WTC11 (cell line): ENCODE measurements at regions not wholly inside any gene's neighbourhood (a gene's known extent, or its start where the extent isn't known, plus 50 kb on each side); places are given as distances from the start of the nearest gene placed in this dataset.

ENCODE experiments used
- ATAC-seq: fragments of 200-7000 bp; cut with Tn5 transposase; 2 replicates; pipeline ENCODE4 v1.10.0; 2021; ENCODE audit warnings: mild to moderate bottlenecking, moderate library complexity
- CTCF ChIA-PET: fragments of 300-600 bp; sonication (Branson Sonifier 250); formaldehyde crosslinking; loops from one replicate; lab custom pipeline; 2021; ENCODE audit warnings: antibody characterized with exemption; lab: Charles Lee
- POLR2A ChIA-PET: fragments of 350-600 bp; sonication (Branson Sonifier 250); formaldehyde crosslinking; loops from one replicate; lab custom pipeline; 2021; ENCODE audit warnings: antibody characterized with exemption; lab: Charles Lee
- DNase-seq: peaks from one replicate; pipeline ENCODE4 v3.0.0; 2021; ENCODE audit warnings: low spot score
- H3K27ac Mint-ChIP-seq: 2 replicates; pipeline ENCODE4 v1.8.0; 2021; ENCODE audit warnings: mixed read lengths
- H3K27me3 Mint-ChIP-seq: 2 replicates; pipeline ENCODE4 v1.8.0; 2021; ENCODE audit warnings: low read depth, mild to moderate bottlenecking, moderate library complexity, mixed read lengths
- H3K36me3 Mint-ChIP-seq: 2 replicates; pipeline ENCODE4 v1.8.0; 2021; ENCODE audit warnings: mixed read lengths
- H3K4me1 Mint-ChIP-seq: 2 replicates; pipeline ENCODE4 v1.8.0; 2022; ENCODE audit warnings: mixed read lengths
- H3K4me3 Mint-ChIP-seq: 2 replicates; pipeline ENCODE4 v1.8.0; 2021; ENCODE audit warnings: mild to moderate bottlenecking, moderate library complexity, mixed read lengths
- H3K9me3 Mint-ChIP-seq: 2 replicates; pipeline ENCODE4 v1.8.0; 2021; ENCODE audit warnings: mixed read lengths
- CBFB ChIP-seq: sonication (generic); formaldehyde crosslinking; IDR thresholded peaks from 2 replicates; pipeline ENCODE4 v1.8.1; 2022; ENCODE audit warnings: mild to moderate bottlenecking, low read depth, missing genetic modification reagents
- CREM ChIP-seq: sonication (generic); formaldehyde crosslinking; IDR thresholded peaks from 2 replicates; pipeline ENCODE4 v1.8.1; 2022; ENCODE audit warnings: mild to moderate bottlenecking, missing genetic modification reagents, moderate library complexity
- FOXJ3 ChIP-seq: sonication (generic); formaldehyde crosslinking; IDR thresholded peaks from 2 replicates; pipeline ENCODE4 v1.9.0; 2021; ENCODE audit warnings: missing genetic modification reagents, mild to moderate bottlenecking, borderline replicate concordance
- FOXK1 ChIP-seq: sonication (generic); formaldehyde crosslinking; IDR thresholded peaks from 2 replicates; pipeline ENCODE4 v1.8.0; 2022; ENCODE audit warnings: mild to moderate bottlenecking, moderate library complexity, missing genetic modification reagents
- GABPB1 ChIP-seq: sonication (generic); formaldehyde crosslinking; IDR thresholded peaks from 2 replicates; pipeline ENCODE4 v1.8.1; 2023; ENCODE audit warnings: mild to moderate bottlenecking, missing genetic modification reagents
- MYBL2 ChIP-seq: sonication (generic); formaldehyde crosslinking; IDR thresholded peaks from 2 replicates; pipeline ENCODE4 v1.8.1; 2023; ENCODE audit warnings: mild to moderate bottlenecking, moderate library complexity, missing genetic modification reagents
- NFE2L1 ChIP-seq: sonication (generic); formaldehyde crosslinking; IDR thresholded peaks from 2 replicates; pipeline ENCODE4 v1.8.1; 2023; ENCODE audit warnings: missing genetic modification reagents
- NR2C2 ChIP-seq: sonication (generic); formaldehyde crosslinking; IDR thresholded peaks from 2 replicates; pipeline ENCODE4 v1.8.0; 2022; ENCODE audit warnings: mild to moderate bottlenecking, missing genetic modification reagents
- PRRX2 ChIP-seq: fragments of 250-450 bp; sonication (Bioruptor Pico); IDR thresholded peaks from 2 replicates; pipeline ENCODE4 v1.8.0; 2021; ENCODE audit warnings: mild to moderate bottlenecking
- RELA ChIP-seq: sonication (generic); formaldehyde crosslinking; IDR thresholded peaks from 2 replicates; pipeline ENCODE4 v1.8.1; 2022; ENCODE audit warnings: missing genetic modification reagents, mild to moderate bottlenecking, borderline replicate concordance
- SMAD4 ChIP-seq: sonication (generic); formaldehyde crosslinking; IDR thresholded peaks from 2 replicates; pipeline ENCODE4 v1.8.0; 2022; ENCODE audit warnings: mild to moderate bottlenecking, missing genetic modification reagents
- ZBTB21 ChIP-seq: sonication (generic); formaldehyde crosslinking; IDR thresholded peaks from 2 replicates; pipeline ENCODE4 v1.8.1; 2023; ENCODE audit warnings: mild to moderate bottlenecking, missing genetic modification reagents, borderline replicate concordance
- ZNF219 ChIP-seq: sonication (generic); formaldehyde crosslinking; IDR thresholded peaks from 2 replicates; pipeline ENCODE4 v1.8.0; 2023; ENCODE audit warnings: missing genetic modification reagents, mild to moderate bottlenecking, borderline replicate concordance
- ZNF671 ChIP-seq: fragments of 250-450 bp; sonication (Bioruptor Pico); IDR thresholded peaks from 2 replicates; pipeline ENCODE4 v1.8.0; 2021; ENCODE audit warnings: mild to moderate bottlenecking
- TF ChIP-seq, protein P1 (sequence below): sonication (generic); formaldehyde crosslinking; IDR thresholded peaks from 2 replicates; pipeline ENCODE4 v1.8.0; 2022; ENCODE audit warnings: mild to moderate bottlenecking, missing genetic modification reagents
- TF ChIP-seq, protein P2 (sequence below): sonication (generic); formaldehyde crosslinking; IDR thresholded peaks from 2 replicates; pipeline ENCODE4 v1.8.1; 2023; ENCODE audit warnings: mild to moderate bottlenecking, missing genetic modification reagents, moderate library complexity
- TF ChIP-seq, protein P3 (sequence below): sonication (generic); formaldehyde crosslinking; IDR thresholded peaks from 2 replicates; pipeline ENCODE4 v1.8.0; 2022; ENCODE audit warnings: missing genetic modification reagents
- TF ChIP-seq, protein P4 (sequence below): sonication (generic); formaldehyde crosslinking; IDR thresholded peaks from 2 replicates; pipeline ENCODE4 v1.8.0; 2023; ENCODE audit warnings: missing genetic modification reagents, mild to moderate bottlenecking, borderline replicate concordance

DNA sequence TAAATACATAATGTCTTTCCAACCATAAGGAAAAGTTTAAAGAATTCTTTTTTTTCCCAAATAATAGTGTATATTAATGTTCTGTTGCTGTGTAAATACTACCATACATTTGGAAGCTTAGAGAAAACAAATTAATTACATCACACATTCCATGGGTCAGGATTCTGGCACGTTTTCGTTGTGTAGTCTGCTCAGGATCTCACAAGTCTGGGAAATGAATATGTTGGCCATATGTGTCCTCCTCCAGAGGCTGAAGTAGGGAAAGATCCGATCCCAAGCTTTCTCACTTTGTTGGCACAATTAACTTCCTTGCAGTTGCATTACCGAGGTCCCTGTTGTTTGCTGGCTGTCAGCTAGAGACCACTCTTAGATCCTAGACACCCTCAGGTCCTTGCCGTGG lies 83.9 kb downstream of the RPRM start:
- DNase-seq (no peak), ATAC-seq (no peak)
- Mint-ChIP-seq H3K27ac (no peak overlapping the region), H3K27me3 (no peaks in the 10 kb centered on the region), H3K36me3 (peaks cover 6% of the 10 kb centered on the region), H3K9me3 (peaks cover 6% of the 10 kb centered on the region; the same call in 1 of the 2 replicates), H3K4me3 (no peak overlapping the region), H3K4me1 (peaks cover 3% of the 10 kb centered on the region; the same call in 1 of the 2 replicates)
- ChIA-PET CTCF (no interaction called here), POLR2A (no interaction called here)
- TF ChIP-seq NFE2L1 (CRISPR knock-in tag): no peak

DNA sequence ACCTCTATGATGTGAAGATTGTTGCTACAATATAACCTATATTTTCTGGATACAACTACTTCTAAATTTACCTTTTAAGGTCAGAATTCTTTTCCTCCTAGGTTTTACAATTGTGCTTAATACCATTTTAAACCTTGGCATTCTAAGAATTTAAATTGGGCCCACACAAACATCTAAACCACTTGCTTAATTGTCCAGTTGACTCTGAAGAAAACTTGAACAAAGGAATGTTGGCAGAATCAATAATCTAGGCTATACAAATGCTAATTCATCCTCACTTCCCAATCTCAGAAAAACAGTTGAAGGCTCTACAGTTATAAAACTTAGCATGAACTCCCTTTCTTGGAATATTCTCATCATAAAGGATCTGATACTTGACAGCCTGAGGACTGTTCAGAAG lies 84.3 kb downstream of the RPRM start:
- Mint-ChIP-seq H3K9me3 (peaks cover 5% of the 10 kb centered on the region; the same call in 1 of the 2 replicates), H3K36me3 (peaks cover 5% of the 10 kb centered on the region), H3K27ac (no peak overlapping the region), H3K27me3 (no peaks in the 10 kb centered on the region), H3K4me3 (no peak overlapping the region), H3K4me1 (peaks cover 6% of the 10 kb centered on the region)
- CTCF ChIA-PET: no interaction called here
- POLR2A ChIA-PET: no interaction called here
- ATAC-seq (no peak), DNase-seq (no peak)
- TF ChIP-seq, protein P1, sequence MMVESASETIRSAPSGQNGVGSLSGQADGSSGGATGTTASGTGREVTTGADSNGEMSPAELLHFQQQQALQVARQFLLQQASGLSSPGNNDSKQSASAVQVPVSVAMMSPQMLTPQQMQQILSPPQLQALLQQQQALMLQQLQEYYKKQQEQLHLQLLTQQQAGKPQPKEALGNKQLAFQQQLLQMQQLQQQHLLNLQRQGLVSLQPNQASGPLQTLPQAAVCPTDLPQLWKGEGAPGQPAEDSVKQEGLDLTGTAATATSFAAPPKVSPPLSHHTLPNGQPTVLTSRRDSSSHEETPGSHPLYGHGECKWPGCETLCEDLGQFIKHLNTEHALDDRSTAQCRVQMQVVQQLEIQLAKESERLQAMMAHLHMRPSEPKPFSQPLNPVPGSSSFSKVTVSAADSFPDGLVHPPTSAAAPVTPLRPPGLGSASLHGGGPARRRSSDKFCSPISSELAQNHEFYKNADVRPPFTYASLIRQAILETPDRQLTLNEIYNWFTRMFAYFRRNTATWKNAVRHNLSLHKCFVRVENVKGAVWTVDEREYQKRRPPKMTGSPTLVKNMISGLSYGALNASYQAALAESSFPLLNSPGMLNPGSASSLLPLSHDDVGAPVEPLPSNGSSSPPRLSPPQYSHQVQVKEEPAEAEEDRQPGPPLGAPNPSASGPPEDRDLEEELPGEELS (CRISPR knock-in tag): no peak

DNA sequence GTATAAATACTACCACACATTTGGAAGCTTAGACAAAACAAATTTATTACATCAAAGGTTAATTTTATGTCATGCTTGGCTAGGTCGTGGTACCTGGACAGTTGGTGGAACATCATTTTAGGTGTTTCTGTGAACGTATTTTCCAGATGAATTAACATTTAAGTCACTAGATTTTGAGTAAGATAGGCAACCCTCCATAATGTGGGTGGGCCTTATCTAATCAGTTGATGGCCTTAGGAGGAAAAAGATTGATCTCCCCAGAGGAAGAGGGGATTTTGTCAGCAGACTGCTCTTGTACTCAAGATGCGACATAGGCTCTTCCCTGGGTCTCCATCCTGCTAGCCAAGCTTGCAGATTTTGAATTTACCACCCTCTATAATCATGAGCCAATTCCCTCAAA lies 85.0 kb downstream of the RPRM start:
- ATAC-seq (no peak), DNase-seq (no peak)
- Mint-ChIP-seq H3K4me1 (peaks cover 13% of the 10 kb centered on the region), H3K4me3 (no peak overlapping the region), H3K27me3 (no peaks in the 10 kb centered on the region), H3K9me3 (peaks cover 3% of the 10 kb centered on the region; the same call in 1 of the 2 replicates), H3K27ac (no peak overlapping the region), H3K36me3 (peaks cover 3% of the 10 kb centered on the region)
- ChIA-PET CTCF (no interaction called here), POLR2A (no interaction called here)
- no peak for TF ChIP-seq GABPB1 (CRISPR knock-in tag)
- no peak for TF ChIP-seq RELA (CRISPR knock-in tag)
- TF ChIP-seq, protein P2, sequence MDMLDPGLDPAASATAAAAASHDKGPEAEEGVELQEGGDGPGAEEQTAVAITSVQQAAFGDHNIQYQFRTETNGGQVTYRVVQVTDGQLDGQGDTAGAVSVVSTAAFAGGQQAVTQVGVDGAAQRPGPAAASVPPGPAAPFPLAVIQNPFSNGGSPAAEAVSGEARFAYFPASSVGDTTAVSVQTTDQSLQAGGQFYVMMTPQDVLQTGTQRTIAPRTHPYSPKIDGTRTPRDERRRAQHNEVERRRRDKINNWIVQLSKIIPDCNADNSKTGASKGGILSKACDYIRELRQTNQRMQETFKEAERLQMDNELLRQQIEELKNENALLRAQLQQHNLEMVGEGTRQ (CRISPR knock-in tag): no peak
- TF ChIP-seq CBFB (CRISPR knock-in tag): no peak

DNA sequence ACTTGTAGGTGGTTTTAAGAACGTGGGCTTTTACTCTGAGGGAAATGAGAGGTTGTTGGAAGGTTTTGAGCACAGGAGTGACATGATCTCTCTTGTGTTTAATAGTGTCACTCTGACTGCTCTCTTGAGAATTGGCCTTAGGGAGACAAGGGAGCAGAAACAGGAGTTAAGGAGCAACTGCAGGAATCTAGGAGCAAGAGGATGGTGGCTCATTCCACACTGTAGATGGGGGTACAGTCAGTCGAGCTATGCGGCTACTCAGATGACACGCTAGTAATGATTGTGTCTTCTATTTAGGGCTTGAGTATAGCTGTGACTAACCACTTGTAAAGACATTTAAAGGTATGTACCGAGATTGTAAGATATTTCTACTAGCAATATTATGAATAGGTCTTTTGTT lies 87.4 kb downstream of the RPRM start:
- no peaks in the 10 kb centered on the region for H3K27me3 Mint-ChIP-seq
- no peak overlapping the region for H3K27ac Mint-ChIP-seq
- H3K36me3 Mint-ChIP-seq: no peaks in the 10 kb centered on the region
- H3K4me3 Mint-ChIP-seq: no peak overlapping the region
- no peaks in the 10 kb centered on the region; the same call in 1 of the 2 replicates for H3K9me3 Mint-ChIP-seq
- DNase-seq: no peak
- H3K4me1 Mint-ChIP-seq: peaks cover 19% of the 10 kb centered on the region
- ChIA-PET CTCF (no interaction called here), POLR2A (no interaction called here)
- peak; percentile 45 for ATAC-seq
- no peak for TF ChIP-seq FOXK1 (CRISPR knock-in tag)
- TF ChIP-seq CREM: no peak
- TF ChIP-seq FOXJ3 (CRISPR knock-in tag): no peak
- TF ChIP-seq MYBL2: no peak
- no peak for TF ChIP-seq PRRX2 (CRISPR knock-in tag)
- no peak for TF ChIP-seq NR2C2 (CRISPR knock-in tag)
- TF ChIP-seq, protein P3, sequence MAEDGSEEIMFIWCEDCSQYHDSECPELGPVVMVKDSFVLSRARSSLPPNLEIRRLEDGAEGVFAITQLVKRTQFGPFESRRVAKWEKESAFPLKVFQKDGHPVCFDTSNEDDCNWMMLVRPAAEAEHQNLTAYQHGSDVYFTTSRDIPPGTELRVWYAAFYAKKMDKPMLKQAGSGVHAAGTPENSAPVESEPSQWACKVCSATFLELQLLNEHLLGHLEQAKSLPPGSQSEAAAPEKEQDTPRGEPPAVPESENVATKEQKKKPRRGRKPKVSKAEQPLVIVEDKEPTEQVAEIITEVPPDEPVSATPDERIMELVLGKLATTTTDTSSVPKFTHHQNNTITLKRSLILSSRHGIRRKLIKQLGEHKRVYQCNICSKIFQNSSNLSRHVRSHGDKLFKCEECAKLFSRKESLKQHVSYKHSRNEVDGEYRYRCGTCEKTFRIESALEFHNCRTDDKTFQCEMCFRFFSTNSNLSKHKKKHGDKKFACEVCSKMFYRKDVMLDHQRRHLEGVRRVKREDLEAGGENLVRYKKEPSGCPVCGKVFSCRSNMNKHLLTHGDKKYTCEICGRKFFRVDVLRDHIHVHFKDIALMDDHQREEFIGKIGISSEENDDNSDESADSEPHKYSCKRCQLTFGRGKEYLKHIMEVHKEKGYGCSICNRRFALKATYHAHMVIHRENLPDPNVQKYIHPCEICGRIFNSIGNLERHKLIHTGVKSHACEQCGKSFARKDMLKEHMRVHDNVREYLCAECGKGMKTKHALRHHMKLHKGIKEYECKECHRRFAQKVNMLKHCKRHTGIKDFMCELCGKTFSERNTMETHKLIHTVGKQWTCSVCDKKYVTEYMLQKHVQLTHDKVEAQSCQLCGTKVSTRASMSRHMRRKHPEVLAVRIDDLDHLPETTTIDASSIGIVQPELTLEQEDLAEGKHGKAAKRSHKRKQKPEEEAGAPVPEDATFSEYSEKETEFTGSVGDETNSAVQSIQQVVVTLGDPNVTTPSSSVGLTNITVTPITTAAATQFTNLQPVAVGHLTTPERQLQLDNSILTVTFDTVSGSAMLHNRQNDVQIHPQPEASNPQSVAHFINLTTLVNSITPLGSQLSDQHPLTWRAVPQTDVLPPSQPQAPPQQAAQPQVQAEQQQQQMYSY (CRISPR knock-in tag): no peak
- TF ChIP-seq ZBTB21 (CRISPR knock-in tag): no peak
- TF ChIP-seq, protein P4, sequence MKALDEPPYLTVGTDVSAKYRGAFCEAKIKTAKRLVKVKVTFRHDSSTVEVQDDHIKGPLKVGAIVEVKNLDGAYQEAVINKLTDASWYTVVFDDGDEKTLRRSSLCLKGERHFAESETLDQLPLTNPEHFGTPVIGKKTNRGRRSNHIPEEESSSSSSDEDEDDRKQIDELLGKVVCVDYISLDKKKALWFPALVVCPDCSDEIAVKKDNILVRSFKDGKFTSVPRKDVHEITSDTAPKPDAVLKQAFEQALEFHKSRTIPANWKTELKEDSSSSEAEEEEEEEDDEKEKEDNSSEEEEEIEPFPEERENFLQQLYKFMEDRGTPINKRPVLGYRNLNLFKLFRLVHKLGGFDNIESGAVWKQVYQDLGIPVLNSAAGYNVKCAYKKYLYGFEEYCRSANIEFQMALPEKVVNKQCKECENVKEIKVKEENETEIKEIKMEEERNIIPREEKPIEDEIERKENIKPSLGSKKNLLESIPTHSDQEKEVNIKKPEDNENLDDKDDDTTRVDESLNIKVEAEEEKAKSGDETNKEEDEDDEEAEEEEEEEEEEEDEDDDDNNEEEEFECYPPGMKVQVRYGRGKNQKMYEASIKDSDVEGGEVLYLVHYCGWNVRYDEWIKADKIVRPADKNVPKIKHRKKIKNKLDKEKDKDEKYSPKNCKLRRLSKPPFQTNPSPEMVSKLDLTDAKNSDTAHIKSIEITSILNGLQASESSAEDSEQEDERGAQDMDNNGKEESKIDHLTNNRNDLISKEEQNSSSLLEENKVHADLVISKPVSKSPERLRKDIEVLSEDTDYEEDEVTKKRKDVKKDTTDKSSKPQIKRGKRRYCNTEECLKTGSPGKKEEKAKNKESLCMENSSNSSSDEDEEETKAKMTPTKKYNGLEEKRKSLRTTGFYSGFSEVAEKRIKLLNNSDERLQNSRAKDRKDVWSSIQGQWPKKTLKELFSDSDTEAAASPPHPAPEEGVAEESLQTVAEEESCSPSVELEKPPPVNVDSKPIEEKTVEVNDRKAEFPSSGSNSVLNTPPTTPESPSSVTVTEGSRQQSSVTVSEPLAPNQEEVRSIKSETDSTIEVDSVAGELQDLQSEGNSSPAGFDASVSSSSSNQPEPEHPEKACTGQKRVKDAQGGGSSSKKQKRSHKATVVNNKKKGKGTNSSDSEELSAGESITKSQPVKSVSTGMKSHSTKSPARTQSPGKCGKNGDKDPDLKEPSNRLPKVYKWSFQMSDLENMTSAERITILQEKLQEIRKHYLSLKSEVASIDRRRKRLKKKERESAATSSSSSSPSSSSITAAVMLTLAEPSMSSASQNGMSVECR (CRISPR knock-in tag): no peak
- no peak for TF ChIP-seq SMAD4 (CRISPR knock-in tag)
- TF ChIP-seq ZNF219: no peak
- TF ChIP-seq ZNF671: no peak
